Activated naive CD8-positive, alpha-beta T cell treated with anti-CD3 and anti-CD28 coated beads for 36 hours (primary cell): ENCODE measurements at regions not wholly inside any gene's neighbourhood (a gene's known extent, or its start where the extent isn't known, plus 50 kb on each side); places are given as distances from the start of the nearest gene placed in this dataset.
A peak's percentile ranks its signal among the peaks of the same experiment; 100 is the strongest.
"Not testable (repeated sequence)": the region's sequence is repeated elsewhere in the genome, so short reads cannot be mapped to it uniquely, and the experiment has no call there.

Experiments used
- DNase-seq: peaks from one replicate; pipeline ENCODE4 v3.0.0; 2021
- H3K27ac Mint-ChIP-seq: one replicate; pipeline ENCODE4 v1.8.0; 2022; ENCODE audit warnings: mild to moderate bottlenecking, moderate library complexity, mixed read lengths
- H3K27me3 Mint-ChIP-seq: one replicate; pipeline ENCODE4 v1.8.0; 2022; ENCODE audit warnings: mild to moderate bottlenecking, mixed read lengths
- H3K36me3 Mint-ChIP-seq: one replicate; pipeline ENCODE4 v1.8.0; 2021; ENCODE audit warnings: mild to moderate bottlenecking, mixed read lengths
- H3K4me1 Mint-ChIP-seq: one replicate; pipeline ENCODE4 v1.8.0; 2021; ENCODE audit warnings: mixed read lengths
- H3K4me3 Mint-ChIP-seq: one replicate; pipeline ENCODE4 v1.8.0; 2022; ENCODE audit warnings: mild to moderate bottlenecking, moderate library complexity, mixed read lengths
- H3K9me3 Mint-ChIP-seq: one replicate; pipeline ENCODE4 v1.8.0; 2022; ENCODE audit warnings: mixed read lengths

DNA sequence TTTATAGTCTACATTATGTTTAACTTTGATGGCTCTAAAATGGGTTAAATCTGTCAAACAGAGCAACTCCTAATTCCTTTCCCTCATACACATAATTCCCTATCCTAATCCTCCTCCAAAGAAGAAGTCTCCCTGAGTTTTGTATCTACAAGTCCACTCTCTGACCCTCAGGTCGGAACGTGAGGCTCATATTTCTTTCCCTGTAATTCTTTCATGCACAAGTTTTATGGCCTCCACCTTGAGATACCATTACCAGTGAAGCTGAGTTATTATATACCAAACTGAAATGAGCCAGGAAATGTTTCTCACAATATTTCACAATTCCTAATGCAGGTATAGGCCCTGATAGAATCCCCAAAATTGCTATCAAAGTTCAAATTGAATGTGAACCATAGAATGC is 106.4 kb downstream of the CASP12 start:
- no peak for DNase-seq
- H3K27ac Mint-ChIP-seq: no peak overlapping the region
- no peaks in the 10 kb centered on the region for H3K27me3 Mint-ChIP-seq
- no peaks in the 10 kb centered on the region for H3K4me1 Mint-ChIP-seq
- peaks cover 1% of the 10 kb centered on the region for H3K9me3 Mint-ChIP-seq
- H3K4me3 Mint-ChIP-seq: no peak overlapping the region
- no peaks in the 10 kb centered on the region for H3K36me3 Mint-ChIP-seq

DNA sequence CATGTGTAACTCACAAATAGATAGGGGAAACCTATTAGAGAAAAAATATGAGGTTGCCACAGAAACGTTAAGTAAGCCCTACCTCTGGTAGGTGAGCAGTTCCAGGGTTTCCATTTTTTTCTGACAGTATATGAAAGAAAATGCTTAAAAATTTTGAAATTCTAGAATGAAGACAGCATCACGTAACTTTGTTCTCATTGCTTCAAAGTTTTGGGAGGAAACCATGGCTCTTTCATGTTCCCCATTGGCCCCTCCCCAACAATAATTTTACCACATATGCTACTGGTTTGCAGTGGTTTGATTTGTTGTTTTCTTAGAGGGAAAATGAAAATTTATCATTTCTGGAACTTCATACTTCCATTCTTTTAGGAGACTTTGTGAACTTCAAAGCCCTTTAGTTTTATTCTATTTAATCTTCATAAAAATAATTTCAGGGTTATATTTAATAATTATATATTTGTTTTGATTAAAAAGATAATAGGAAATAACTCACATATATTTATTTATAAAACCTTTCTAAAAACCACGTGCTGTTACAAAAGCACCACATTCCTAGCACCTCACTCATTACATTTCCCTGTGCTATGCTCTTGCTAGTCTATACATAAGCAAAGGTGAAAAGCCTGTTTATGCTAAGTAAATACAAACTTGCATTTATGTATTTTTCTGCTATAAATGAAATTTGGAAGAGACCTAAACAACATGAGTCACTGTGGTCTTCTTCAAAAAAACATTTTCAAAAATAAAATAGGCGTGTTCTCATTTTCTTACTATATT is 113.4 kb downstream of the CASP12 start:
- Mint-ChIP-seq H3K4me3 (no peak overlapping the region), H3K36me3 (no peaks in the 10 kb centered on the region)

DNA sequence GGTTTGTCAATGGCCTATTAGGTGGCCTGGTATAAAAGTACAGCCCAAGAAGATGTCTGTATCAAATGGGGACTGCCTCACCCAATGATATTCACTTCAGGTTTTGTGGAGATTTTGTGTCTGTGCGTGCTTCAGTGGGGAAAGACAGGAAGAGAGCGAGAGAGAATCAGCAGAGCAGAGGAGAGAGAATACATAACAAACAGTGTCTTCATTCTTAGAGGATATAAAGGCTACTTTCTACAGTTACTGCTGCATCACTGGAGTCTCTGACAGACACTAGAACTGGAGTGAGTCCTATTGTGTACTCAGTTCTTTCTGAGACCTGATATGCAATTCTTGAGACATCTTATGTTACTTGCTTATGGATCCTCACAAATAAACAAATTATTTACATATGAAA is 115.0 kb downstream of the CASP12 start:
- Mint-ChIP-seq H3K4me1 (peaks cover 2% of the 10 kb centered on the region), H3K27ac (no peak overlapping the region), H3K4me3 (no peak overlapping the region), H3K36me3 (no peaks in the 10 kb centered on the region), H3K9me3 (no peaks in the 10 kb centered on the region), H3K27me3 (no peaks in the 10 kb centered on the region)
- DNase-seq: no peak

More for the DNA sequence above, 113.4 kb downstream of the CASP12 start:
- DNase-seq: no peak
- Mint-ChIP-seq H3K27ac (no peak overlapping the region), H3K27me3 (no peaks in the 10 kb centered on the region), H3K4me1 (peaks cover 2% of the 10 kb centered on the region), H3K9me3 (no peaks in the 10 kb centered on the region)

DNA sequence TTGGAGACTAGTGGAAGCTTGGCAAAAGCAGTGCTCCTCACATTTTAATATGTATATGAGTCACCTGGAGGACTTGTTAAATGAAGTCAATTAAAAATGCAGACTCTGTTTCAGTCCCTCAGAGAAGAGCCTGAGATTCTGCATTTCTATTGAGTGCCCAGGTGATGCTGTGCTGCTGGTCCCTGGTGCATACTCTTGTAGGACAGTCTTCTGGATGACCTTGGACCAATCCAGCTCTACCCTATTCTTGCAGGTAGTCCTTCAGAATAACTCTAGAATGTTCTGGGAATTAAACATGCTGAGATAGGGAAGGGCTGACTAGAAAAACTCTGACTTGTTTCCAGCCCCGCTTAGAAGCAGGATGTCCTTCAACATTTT is 115.9 kb downstream of the CASP12 start:
- no peak overlapping the region for H3K4me3 Mint-ChIP-seq
- H3K27me3 Mint-ChIP-seq: no peaks in the 10 kb centered on the region
- H3K4me1 Mint-ChIP-seq: peaks cover 2% of the 10 kb centered on the region
- DNase-seq: no peak
- H3K27ac Mint-ChIP-seq: no peak overlapping the region
- H3K36me3 Mint-ChIP-seq: no peaks in the 10 kb centered on the region
- H3K9me3 Mint-ChIP-seq: no peaks in the 10 kb centered on the region

DNA sequence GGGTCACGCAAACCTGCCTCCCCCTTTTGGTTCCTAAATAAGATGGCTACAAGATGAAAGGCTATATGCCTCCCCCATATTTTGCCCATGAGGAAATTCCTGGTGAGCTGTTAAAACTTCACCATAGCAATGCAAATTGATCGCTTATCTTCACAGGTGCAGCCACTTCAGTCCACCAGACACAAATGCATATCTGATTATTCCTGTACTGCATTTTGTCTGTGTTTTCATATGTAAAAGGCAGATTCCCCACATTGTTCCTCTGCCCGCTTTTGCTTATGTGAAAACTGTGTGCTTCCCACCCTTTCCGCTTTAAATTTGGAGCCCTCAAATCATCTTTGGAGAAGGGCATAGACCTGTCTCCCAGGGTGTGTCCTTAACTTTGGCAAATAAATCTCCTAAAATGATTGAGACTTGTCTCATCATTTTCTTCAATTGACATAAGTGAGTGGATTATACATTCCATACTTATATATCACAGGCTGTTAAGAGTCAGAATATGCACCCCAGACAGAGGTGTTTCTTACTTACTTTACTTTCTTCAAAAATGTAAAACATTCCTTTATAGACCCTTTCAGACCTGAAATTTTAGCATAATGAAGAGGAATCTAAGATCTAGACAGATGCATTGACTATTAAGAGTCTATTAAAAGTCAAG is 116.4 kb downstream of the CASP12 start:
- no peak overlapping the region for H3K4me3 Mint-ChIP-seq
- H3K4me1 Mint-ChIP-seq: peaks cover 2% of the 10 kb centered on the region
- no peaks in the 10 kb centered on the region for H3K9me3 Mint-ChIP-seq

DNA sequence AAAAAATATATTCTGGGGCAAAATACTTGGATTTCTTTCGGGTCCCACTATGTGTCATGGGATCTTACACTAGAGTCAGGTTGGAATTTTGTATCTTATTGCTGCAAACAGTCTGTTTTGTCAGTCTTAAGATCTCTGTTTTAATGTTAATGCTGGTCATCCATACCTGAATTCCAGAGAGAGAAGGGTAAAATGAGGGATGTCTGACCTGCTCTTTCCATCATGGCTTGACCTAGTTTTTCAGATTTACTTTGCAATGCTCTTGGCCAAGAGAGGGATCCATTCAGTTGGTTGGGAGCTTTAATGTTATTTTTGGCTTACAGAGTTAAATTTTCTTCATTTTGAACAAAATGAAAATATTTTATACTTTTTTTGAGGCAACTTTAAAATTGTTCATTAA is 117.2 kb downstream of the CASP12 start:
- Mint-ChIP-seq H3K27me3 (no peaks in the 10 kb centered on the region), H3K4me1 (peaks cover 2% of the 10 kb centered on the region), H3K36me3 (no peaks in the 10 kb centered on the region), H3K4me3 (no peak overlapping the region), H3K9me3 (no peaks in the 10 kb centered on the region), H3K27ac (no peak overlapping the region)
- DNase-seq: no peak

More for the DNA sequence above, 116.4 kb downstream of the CASP12 start:
- H3K27me3 Mint-ChIP-seq: no peaks in the 10 kb centered on the region
- no peaks in the 10 kb centered on the region for H3K36me3 Mint-ChIP-seq
- DNase-seq: no peak
- H3K27ac Mint-ChIP-seq: no peak overlapping the region

DNA sequence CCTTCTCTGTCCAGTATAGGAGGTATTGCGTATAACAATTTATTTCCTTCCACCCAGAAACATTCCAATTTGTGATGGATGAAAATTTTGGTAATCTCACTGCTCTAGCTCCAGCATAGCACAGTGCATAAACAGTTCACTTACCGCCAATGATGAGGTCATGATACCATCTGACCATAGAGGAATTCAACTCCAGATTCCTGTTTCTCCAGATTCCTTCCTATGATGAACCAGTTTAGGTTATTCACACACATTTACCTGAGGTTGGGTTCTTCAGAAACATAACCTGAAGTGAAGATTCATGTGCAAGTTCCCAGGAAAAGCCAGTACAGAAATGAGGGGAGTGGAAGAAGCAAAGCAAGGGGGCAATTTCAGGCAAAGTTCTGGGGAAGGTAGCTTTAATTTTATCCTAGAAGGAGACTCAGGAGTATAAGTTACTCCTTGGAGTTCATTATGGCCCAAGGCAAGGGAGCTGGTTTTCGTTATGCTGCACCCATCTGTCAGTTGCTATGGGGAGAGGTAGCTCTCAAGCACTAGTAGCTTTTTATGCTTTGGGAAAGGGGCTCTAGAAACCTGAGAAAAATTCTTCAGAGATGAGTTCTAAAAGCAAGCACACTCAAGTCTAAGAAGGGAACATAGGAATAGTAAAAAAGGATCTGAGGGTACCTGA is 121.6 kb downstream of the CASP12 start:
- Mint-ChIP-seq H3K27me3 (no peaks in the 10 kb centered on the region), H3K4me3 (no peak overlapping the region), H3K27ac (no peak overlapping the region), H3K4me1 (peaks cover 14% of the 10 kb centered on the region), H3K36me3 (peaks cover 1% of the 10 kb centered on the region), H3K9me3 (peaks cover 1% of the 10 kb centered on the region)
- DNase-seq: no peak

DNA sequence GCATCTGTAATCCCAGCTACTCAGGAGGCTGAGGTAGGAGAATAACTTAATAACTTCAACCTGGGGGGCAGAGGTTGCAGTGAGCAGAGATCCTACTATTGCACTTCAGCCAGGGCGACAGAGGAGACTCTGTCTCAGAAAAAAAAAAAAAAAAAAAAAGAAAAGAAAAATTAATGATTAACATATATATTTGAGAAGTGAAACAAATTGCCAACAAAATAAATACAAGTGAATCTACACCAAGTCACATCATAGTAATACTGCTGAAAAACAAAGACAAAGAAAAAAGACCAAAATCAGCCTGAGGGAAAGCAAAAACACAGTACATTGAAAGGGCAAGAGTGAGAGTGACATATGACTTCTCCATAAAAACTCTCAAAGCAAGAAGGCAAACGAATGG is 123.7 kb downstream of the CASP12 start:
- no peak for DNase-seq
- Mint-ChIP-seq H3K36me3 (peaks cover 1% of the 10 kb centered on the region), H3K27me3 (no peaks in the 10 kb centered on the region), H3K9me3 (peaks cover 1% of the 10 kb centered on the region), H3K27ac (no peak overlapping the region), H3K4me1 (peaks cover 16% of the 10 kb centered on the region), H3K4me3 (no peak overlapping the region)

DNA sequence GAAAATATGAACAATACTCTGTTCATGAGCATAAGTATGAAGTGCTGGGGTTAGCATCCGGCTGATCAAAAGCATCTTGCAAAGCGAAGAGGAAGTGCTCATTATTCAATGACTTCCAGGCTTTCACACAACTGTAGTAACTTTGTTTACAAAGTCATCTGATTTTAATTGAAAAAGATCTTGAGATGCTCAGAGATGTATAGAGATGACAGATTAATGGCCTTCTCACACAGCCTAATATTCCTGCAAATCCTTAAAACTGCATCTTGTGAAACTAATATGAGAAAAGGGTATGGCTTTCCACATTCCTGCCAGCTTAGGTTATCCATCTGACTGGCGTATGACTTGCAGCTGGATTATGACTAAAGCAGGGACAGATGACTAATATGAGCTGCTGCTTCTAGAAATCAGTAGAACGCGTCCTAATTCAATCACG is 125.4 kb downstream of the CASP12 start:
- peaks cover 16% of the 10 kb centered on the region for H3K4me1 Mint-ChIP-seq
- peaks cover 1% of the 10 kb centered on the region for H3K36me3 Mint-ChIP-seq
- no peak overlapping the region for H3K4me3 Mint-ChIP-seq
- DNase-seq: no peak
- no peak overlapping the region for H3K27ac Mint-ChIP-seq
- H3K9me3 Mint-ChIP-seq: peaks cover 1% of the 10 kb centered on the region
- no peaks in the 10 kb centered on the region for H3K27me3 Mint-ChIP-seq

DNA sequence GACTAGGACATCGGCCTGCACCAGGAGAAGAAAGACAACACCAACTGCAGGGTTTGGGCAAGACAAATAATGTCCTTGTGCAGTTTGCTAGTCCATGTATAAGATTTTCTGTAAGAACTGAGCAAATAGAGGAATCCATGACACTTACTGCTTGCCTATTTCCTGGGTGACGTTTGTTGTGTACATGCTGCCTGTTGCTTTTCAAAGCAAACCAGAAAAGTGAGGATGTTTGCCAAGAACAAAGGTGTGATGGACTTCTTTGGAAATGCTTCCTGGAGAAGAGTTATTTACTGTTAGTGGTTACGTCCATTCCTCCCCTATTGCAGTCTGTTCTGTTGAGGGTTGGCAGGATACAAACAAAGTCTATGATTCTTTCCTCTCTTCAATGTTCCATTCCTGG is 126.5 kb downstream of the CASP12 start:
- no peak for DNase-seq
- peaks cover 1% of the 10 kb centered on the region for H3K9me3 Mint-ChIP-seq
- no peak overlapping the region for H3K4me3 Mint-ChIP-seq
- H3K36me3 Mint-ChIP-seq: peaks cover 1% of the 10 kb centered on the region
- H3K4me1 Mint-ChIP-seq: peaks cover 16% of the 10 kb centered on the region
- no peak overlapping the region for H3K27ac Mint-ChIP-seq
- no peaks in the 10 kb centered on the region for H3K27me3 Mint-ChIP-seq

DNA sequence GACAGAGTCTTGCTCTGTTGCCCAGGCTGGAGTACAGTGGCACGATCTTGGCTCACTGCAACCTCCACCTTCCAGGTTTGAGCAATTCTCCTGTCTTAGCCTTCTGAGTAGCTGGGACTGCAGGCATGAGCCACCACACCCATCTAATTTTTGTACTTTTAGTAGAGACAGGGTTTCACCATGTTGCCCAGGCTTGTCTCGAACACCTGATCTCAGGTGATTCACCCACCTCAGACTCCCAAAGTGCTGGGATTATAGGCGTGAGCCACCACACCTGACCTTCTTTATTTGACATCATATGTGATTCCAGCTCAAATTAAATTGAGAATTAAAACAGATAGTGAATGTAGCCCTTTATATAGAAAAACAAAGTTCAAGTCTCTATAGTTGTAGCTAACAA is 127.2 kb downstream of the CASP12 start:
- not testable (repeated sequence) for DNase-seq, H3K4me3 Mint-ChIP-seq, H3K36me3 Mint-ChIP-seq, H3K27me3 Mint-ChIP-seq, H3K9me3 Mint-ChIP-seq, H3K27ac Mint-ChIP-seq
- peaks cover 20% of the 10 kb centered on the region for H3K4me1 Mint-ChIP-seq

DNA sequence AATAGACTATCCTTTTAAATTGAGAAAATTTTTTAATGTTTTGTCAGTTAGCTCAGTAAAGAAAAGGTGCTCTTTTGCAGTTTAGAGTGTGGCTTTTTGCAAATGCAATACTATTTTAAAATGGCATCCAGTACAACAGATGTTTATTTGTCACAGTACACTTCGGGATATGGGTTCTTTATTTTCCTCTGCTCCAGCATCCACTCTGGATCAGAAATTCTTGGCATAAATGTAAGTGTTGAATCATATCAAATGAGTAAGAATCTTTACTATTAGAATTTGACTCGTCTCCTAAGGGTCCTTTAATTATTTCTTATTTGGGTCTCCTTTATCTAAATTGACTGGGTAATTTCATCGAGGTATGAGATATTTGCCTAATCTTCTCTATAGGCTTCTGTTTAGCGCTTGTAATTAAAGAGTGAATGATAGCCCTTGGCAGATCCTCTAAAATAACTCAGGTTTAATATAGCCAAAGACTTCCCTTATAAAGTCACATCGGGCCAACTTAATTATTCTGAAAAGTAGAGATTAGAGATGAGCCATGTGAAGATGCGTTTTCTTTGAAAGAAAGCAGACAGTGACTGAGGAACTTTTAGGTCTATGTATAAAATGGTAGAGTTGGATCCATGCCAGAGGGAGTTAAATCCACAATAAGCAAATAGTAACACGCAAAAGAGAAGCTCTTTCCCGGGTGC is 132.7 kb downstream of the CASP12 start:
- Mint-ChIP-seq H3K27ac (no peak overlapping the region), H3K27me3 (no peaks in the 10 kb centered on the region), H3K4me1 (peaks cover 13% of the 10 kb centered on the region), H3K4me3 (no peak overlapping the region), H3K9me3 (peaks cover 7% of the 10 kb centered on the region), H3K36me3 (peaks cover 5% of the 10 kb centered on the region)
- DNase-seq: no peak

DNA sequence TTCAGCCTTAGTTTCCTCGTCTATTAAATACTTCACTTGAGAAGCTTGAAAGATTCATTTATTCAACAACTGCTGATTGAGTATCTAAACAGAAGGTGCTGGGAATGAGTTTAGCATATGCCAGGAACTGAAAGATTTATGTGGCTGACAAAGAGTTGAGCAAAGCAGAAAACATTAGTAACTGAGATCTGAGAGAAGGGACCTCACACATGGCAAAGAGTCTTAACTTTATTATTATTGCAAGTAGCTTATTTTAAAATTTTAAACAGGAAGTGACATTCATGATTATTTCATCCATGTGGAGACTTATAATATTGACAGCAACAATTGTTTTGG is 133.6 kb downstream of the CASP12 start:
- peaks cover 15% of the 10 kb centered on the region for H3K9me3 Mint-ChIP-seq
- H3K27me3 Mint-ChIP-seq: no peaks in the 10 kb centered on the region
- peaks cover 6% of the 10 kb centered on the region for H3K36me3 Mint-ChIP-seq
- H3K4me1 Mint-ChIP-seq: peaks cover 13% of the 10 kb centered on the region
- no peak overlapping the region for H3K4me3 Mint-ChIP-seq
- DNase-seq: no peak
- peak overlapping the region; percentile 6 for H3K27ac Mint-ChIP-seq

DNA sequence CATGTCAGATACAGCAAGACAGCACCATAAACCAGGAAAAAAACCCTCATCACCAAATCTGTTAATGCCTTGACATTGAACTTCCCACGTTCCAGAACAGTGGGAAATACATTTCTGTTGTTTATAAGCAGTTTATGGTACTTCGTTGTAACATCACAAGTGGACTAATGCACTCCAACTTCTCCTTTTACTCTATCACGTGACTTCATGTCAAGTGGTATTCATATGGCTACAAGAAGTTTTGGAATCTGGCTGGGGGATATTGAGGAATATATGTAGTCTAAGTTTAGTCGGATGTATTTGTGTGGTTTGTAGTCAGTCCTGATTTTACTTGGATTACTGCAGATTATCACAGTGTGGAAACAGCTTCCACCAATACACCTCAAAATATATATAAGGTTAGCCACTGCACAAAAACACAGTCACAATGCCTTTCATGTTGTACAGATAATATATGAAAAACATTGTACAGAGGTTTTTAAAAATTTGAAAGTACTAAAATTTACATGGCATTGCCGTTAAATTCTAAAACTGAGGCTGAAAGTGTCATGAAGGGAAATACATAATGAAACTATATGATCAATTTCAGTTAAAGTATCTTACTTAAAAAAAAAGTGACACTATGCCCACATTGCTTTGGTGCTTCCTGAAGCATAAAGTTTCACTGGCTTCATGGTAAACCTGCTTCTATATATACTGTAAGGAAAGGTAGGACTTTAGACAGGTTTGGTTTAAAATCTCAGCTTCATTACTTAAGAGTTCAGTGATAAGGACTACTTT is 134.1 kb downstream of the CASP12 start:
- Mint-ChIP-seq H3K27ac (no peak overlapping the region), H3K4me1 (peaks cover 13% of the 10 kb centered on the region), H3K36me3 (peaks cover 9% of the 10 kb centered on the region), H3K4me3 (no peak overlapping the region), H3K27me3 (no peaks in the 10 kb centered on the region), H3K9me3 (peaks cover 19% of the 10 kb centered on the region)
- DNase-seq: no peak
